OCI-LY7 (cell line): ENCODE measurements at regions not wholly inside any gene's neighbourhood (a gene's known extent, or its start where the extent isn't known, plus 50 kb on each side); places are given as distances from the start of the nearest gene placed in this dataset.

Experiments used
- BruUV-seq: library from RNA; stranded (reverse); fragments of 400-500 nt; replicated peaks from 2 replicates; lab custom pipeline; 2021; lab: Mats Ljungman, UMichigan
- CTCF ChIA-PET: fragments of 300-600 bp; sonication (Branson Sonifier 250); formaldehyde crosslinking; loops from one replicate; lab custom pipeline; 2022; ENCODE audit warnings: antibody characterized with exemption; ENCODE audit not compliant: unreplicated experiment; lab: Charles Lee
- POLR2A ChIA-PET: fragments of 300-600 bp; sonication (Branson Sonifier 250); formaldehyde crosslinking; loops from one replicate; lab custom pipeline; 2022; ENCODE audit warnings: antibody characterized with exemption; lab: Charles Lee
- DNase-seq: peaks from one replicate; pipeline ENCODE4 v3.0.0-alpha.2; 2015; ENCODE audit warnings: low spot score
- H2AFZ ChIP-seq: fragments of 200-600 bp; sonication (generic), shearing (Covaris generic); 2 replicates; pipeline ENCODE4 v1.6.1; 2014; ENCODE audit warnings: mild to moderate bottlenecking, antibody characterized with exemption, low read length, moderate library complexity
- H3K27ac ChIP-seq: fragments of 200-600 bp; sonication (generic); 2 replicates; pipeline ENCODE4 v1.5.1; 2014; ENCODE audit warnings: mixed run types, low read depth, mild to moderate bottlenecking, moderate library complexity, low read length, inconsistent platforms; ENCODE audit not compliant: poor library complexity, severe bottlenecking
- H3K36me3 ChIP-seq: fragments of 200-600 bp; sonication (generic); 2 replicates; pipeline ENCODE4 v1.6.1; 2014; ENCODE audit warnings: mild to moderate bottlenecking, antibody characterized with exemption, low read length, moderate library complexity, mixed read lengths; ENCODE audit not compliant: insufficient read depth
- H3K4me1 ChIP-seq: fragments of 200-600 bp; sonication (generic); 2 replicates; pipeline ENCODE4 v1.5.1; 2014; ENCODE audit warnings: mild to moderate bottlenecking, low read length; ENCODE audit not compliant: insufficient read depth, poor library complexity, severe bottlenecking
- H3K4me2 ChIP-seq: fragments of 200-600 bp; sonication (generic); 2 replicates; pipeline ENCODE4 v1.6.1; 2014; ENCODE audit warnings: mild to moderate bottlenecking, low read length
- H3K4me3 ChIP-seq: fragments of 200-600 bp; sonication (generic); 2 replicates; pipeline ENCODE4 v1.5.1; 2014; ENCODE audit warnings: mild to moderate bottlenecking, low read depth, low read length; ENCODE audit not compliant: poor library complexity, severe bottlenecking
- H3K79me2 ChIP-seq: fragments of 200-600 bp; sonication (generic); 2 replicates; pipeline ENCODE4 v1.6.1; 2016; ENCODE audit warnings: low read depth, mild to moderate bottlenecking, low read length, moderate library complexity, mixed read lengths; ENCODE audit not compliant: insufficient read depth
- H3K9me2 ChIP-seq: fragments of 200-600 bp; sonication (generic); 2 replicates; pipeline ENCODE4 v1.6.1; 2016; ENCODE audit warnings: mild to moderate bottlenecking, low read length, mixed read lengths; ENCODE audit not compliant: insufficient read depth
- H3K9me3 ChIP-seq: fragments of 200-600 bp; sonication (generic); 2 replicates; pipeline ENCODE4 v1.6.1; 2014; ENCODE audit warnings: mild to moderate bottlenecking, mixed run types, low read length, mixed read lengths
- H4K20me1 ChIP-seq: fragments of 200-600 bp; sonication (generic); 2 replicates; pipeline ENCODE4 v1.6.1; 2014; ENCODE audit warnings: mild to moderate bottlenecking, antibody characterized with exemption, low read length, moderate library complexity, mixed read lengths; ENCODE audit not compliant: insufficient read depth
- CTCF ChIP-seq: fragments of 200-600 bp; sonication (generic); conservative IDR thresholded peaks from 2 replicates; pipeline ENCODE4 v1.5.1; 2014; ENCODE audit warnings: mild to moderate bottlenecking, antibody characterized with exemption, low read length, moderate library complexity, mixed read lengths
- EZH2phosphoT487 ChIP-seq: fragments of 200-600 bp; sonication (generic); IDR thresholded peaks from 2 replicates; pipeline ENCODE4 v1.6.1; 2018; ENCODE audit warnings: low read depth, borderline replicate concordance, mild to moderate bottlenecking, mixed run types, antibody characterized with exemption, low read length, moderate library complexity, mixed read lengths
- intact Hi-C: fragments of 100-400 bp; cut with micrococcal nuclease; formaldehyde crosslinking; loops from one replicate; pipeline ENCODE4 v1.10.0; 2022; ENCODE audit not compliant: unreplicated experiment

- no peak for TF ChIP-seq EZH2phosphoT487
- TF ChIP-seq CTCF = no peak
- no TSS peak for BruUV-seq
- no peaks in the 10 kb centered on the region for H3K4me1 ChIP-seq
- POLR2A ChIA-PET = interaction anchor here (0.6 kb wide), 1 partner anchor 76 kb away, joined by 3 read pairs; no protein-coding TSS in a partner anchor
- H3K4me3 ChIP-seq = no peak overlapping the region
- no peak overlapping the region for H3K27ac ChIP-seq
- H2AFZ ChIP-seq = no peak overlapping the region
- CTCF ChIA-PET = no interaction called here
- no peaks in the 10 kb centered on the region for H3K9me3 ChIP-seq
- intact Hi-C loops = no loop called here
- no peaks in the 10 kb centered on the region for H3K79me2 ChIP-seq
- no peaks in the 10 kb centered on the region for H4K20me1 ChIP-seq
- H3K4me2 ChIP-seq = no peak overlapping the region
- no peak for DNase-seq
- H3K36me3 ChIP-seq = no peaks in the 10 kb centered on the region
- H3K9me2 ChIP-seq = no peaks in the 10 kb centered on the region
Measured at GRCh38 chr1:47699492-47700235, 261.8 kb downstream of the FOXD2 start.

GRCh38 chr1:47701283-47701682 is 263.4 kb downstream of the FOXD2 start:
- ChIA-PET POLR2A (no interaction called here), CTCF (no interaction called here)
- intact Hi-C loops = no loop called here
- H3K79me2 ChIP-seq = no peaks in the 10 kb centered on the region
- no peak for TF ChIP-seq CTCF
- no peak for TF ChIP-seq EZH2phosphoT487
- no peak for DNase-seq
- H3K4me2 ChIP-seq = no peak overlapping the region
- H3K9me2 ChIP-seq = no peaks in the 10 kb centered on the region
- H3K27ac ChIP-seq = no peak overlapping the region
- H3K9me3 ChIP-seq = no peaks in the 10 kb centered on the region
- no peaks in the 10 kb centered on the region for H4K20me1 ChIP-seq
- BruUV-seq = no TSS peak
- no peak overlapping the region for H3K4me3 ChIP-seq
- H3K4me1 ChIP-seq = no peaks in the 10 kb centered on the region
- no peaks in the 10 kb centered on the region for H3K36me3 ChIP-seq
- H2AFZ ChIP-seq = no peak overlapping the region
